Hepatocyte (in vitro differentiated cells): ENCODE measurements at regions not wholly inside any gene's neighbourhood (a gene's known extent, or its start where the extent isn't known, plus 50 kb on each side); places are given as distances from the start of the nearest gene placed in this dataset.

Experiments
- DNase-seq: peaks from one replicate; pipeline ENCODE4 v3.0.0-alpha.2; 2016; ENCODE audit warnings: low spot score
- H2AFZ ChIP-seq: fragments of 200-600 bp; sonication (generic); 2 replicates; pipeline ENCODE4 v1.6.0; 2016; ENCODE audit warnings: antibody characterized with exemption, mild to moderate bottlenecking
- H3K27ac ChIP-seq: fragments of 200-600 bp; sonication (generic); 2 replicates; pipeline ENCODE4 v1.5.1; 2016; ENCODE audit warnings: mild to moderate bottlenecking
- H3K27me3 ChIP-seq: fragments of 200-600 bp; sonication (generic); 2 replicates; pipeline ENCODE4 v1.6.1; 2016
- H3K36me3 ChIP-seq: fragments of 200-600 bp; sonication (generic); replicated peaks from 2 replicates; pipeline ENCODE4 v1.5.1; 2016; ENCODE audit warnings: low read depth; ENCODE audit not compliant: insufficient read depth
- H3K4me1 ChIP-seq: fragments of 200-600 bp; sonication (generic); 2 replicates; pipeline ENCODE4 v1.5.1; 2016; ENCODE audit warnings: mild to moderate bottlenecking, moderate library complexity; ENCODE audit not compliant: insufficient read depth
- H3K4me2 ChIP-seq: fragments of 200-600 bp; sonication (generic); 2 replicates; pipeline ENCODE4 v1.6.0; 2016
- H3K4me3 ChIP-seq: fragments of 200-600 bp; sonication (generic); 2 replicates; pipeline ENCODE4 v1.5.1; 2016; ENCODE audit warnings: mild to moderate bottlenecking
- H3K79me2 ChIP-seq: fragments of 200-600 bp; sonication (generic); 2 replicates; pipeline ENCODE4 v1.6.0; 2017; ENCODE audit warnings: mild to moderate bottlenecking
- H3K9me2 ChIP-seq: fragments of 200-600 bp; sonication (generic); replicated peaks from 2 replicates; pipeline ENCODE4 v1.6.0; 2017; ENCODE audit warnings: mild to moderate bottlenecking; ENCODE audit not compliant: insufficient read depth
- H3K9me3 ChIP-seq: fragments of 200-600 bp; sonication (generic); 2 replicates; pipeline ENCODE4 v1.5.1; 2016; ENCODE audit warnings: low read depth, mild to moderate bottlenecking
- H4K20me1 ChIP-seq: fragments of 200-600 bp; sonication (generic); 2 replicates; pipeline ENCODE4 v1.6.0; 2016; ENCODE audit warnings: mild to moderate bottlenecking; ENCODE audit not compliant: insufficient read depth, poor library complexity, severe bottlenecking
- EZH2 ChIP-seq: fragments of 200-600 bp; sonication (generic); IDR thresholded peaks from 2 replicates; pipeline ENCODE4 v1.6.1; 2016; ENCODE audit warnings: antibody characterized with exemption, mild to moderate bottlenecking, borderline replicate concordance
- EZH2phosphoT487 ChIP-seq: fragments of 200-600 bp; sonication (generic); IDR thresholded peaks from one replicate; pipeline ENCODE4 v1.6.1; 2018; ENCODE audit warnings: antibody characterized with exemption, mild to moderate bottlenecking, low read depth, moderate library complexity; ENCODE audit not compliant: unreplicated experiment, severe bottlenecking
- WGBS: methylation state at CpG from one replicate; pipeline ENCODE4 v1.1.6; 2016; ENCODE audit warnings: low lambda C conversion rate; ENCODE audit errors: missing lambda C conversion rate; 5-methylcytosine and 5-hydroxymethylcytosine counted together
- TF ChIP-seq, protein P1 (sequence below): fragments of 200-600 bp; sonication (generic); IDR thresholded peaks from 2 replicates; pipeline ENCODE4 v1.5.1; 2016; ENCODE audit warnings: antibody characterized with exemption, mild to moderate bottlenecking; ENCODE audit not compliant: poor library complexity

DNA sequence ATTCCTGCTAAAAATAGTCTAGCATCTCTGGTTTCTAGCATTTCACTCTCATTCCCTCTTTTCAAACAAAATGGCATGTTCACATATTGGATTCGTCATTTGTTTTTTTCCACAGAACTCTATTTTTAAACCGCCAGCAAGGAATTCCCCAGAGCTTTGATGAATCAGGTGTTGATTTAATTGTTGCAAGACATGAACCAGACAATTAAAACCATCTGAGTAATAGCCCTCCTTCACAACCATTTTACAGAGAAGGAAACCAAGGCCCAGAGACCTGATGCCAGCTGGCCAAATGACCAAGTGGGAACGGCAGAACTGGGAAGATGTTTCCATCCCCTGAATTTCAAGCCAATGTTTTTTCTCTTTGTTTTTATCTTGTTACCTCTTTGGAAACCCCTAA lies 167.0 kb downstream of the CAAP1 start:
- Histone ChIP-seq H3K4me1 (no peaks in the 10 kb centered on the region), H3K27me3 (peaks cover 5% of the 10 kb centered on the region), H3K4me3 (no peak overlapping the region), H3K79me2 (no peaks in the 10 kb centered on the region), H2AFZ (no peak overlapping the region), H3K36me3 (no peaks in the 10 kb centered on the region), H3K9me2 (no peaks in the 10 kb centered on the region), H3K4me2 (no peak overlapping the region), H3K27ac (no peak overlapping the region), H3K9me3 (no peaks in the 10 kb centered on the region), H4K20me1 (no peaks in the 10 kb centered on the region)
- DNase-seq = no peak
- TF ChIP-seq EZH2 = no peak
- TF ChIP-seq, protein P1, sequence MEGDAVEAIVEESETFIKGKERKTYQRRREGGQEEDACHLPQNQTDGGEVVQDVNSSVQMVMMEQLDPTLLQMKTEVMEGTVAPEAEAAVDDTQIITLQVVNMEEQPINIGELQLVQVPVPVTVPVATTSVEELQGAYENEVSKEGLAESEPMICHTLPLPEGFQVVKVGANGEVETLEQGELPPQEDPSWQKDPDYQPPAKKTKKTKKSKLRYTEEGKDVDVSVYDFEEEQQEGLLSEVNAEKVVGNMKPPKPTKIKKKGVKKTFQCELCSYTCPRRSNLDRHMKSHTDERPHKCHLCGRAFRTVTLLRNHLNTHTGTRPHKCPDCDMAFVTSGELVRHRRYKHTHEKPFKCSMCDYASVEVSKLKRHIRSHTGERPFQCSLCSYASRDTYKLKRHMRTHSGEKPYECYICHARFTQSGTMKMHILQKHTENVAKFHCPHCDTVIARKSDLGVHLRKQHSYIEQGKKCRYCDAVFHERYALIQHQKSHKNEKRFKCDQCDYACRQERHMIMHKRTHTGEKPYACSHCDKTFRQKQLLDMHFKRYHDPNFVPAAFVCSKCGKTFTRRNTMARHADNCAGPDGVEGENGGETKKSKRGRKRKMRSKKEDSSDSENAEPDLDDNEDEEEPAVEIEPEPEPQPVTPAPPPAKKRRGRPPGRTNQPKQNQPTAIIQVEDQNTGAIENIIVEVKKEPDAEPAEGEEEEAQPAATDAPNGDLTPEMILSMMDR = no peak
- no peak for TF ChIP-seq EZH2phosphoT487
- 68% methylated on average over 3 of the region's 3 CpGs for WGBS

DNA sequence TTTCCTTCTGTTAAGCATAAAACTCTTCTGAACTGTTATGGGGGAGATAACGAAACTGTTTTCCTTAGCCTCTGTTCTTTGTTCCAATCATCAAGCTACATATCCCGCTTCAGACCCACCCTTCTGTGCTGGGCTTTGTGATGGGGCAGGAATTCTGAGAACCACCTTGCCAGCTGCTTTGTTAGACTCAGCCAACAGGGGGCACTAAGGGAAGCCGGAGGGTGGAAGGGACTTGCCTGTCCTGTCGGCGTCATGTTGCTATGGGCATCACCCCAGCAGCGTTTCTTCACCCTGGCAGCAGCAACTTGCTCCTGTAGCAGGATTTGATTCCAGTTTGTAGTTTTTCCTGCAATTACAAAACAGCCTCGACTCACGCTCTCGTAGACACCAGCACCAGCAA lies 169.1 kb downstream of the CAAP1 start:
- Histone ChIP-seq H3K4me3 (no peak overlapping the region), H3K4me2 (peak overlapping the region; percentile 34), H3K9me2 (no peaks in the 10 kb centered on the region), H3K36me3 (no peaks in the 10 kb centered on the region), H4K20me1 (no peaks in the 10 kb centered on the region), H3K4me1 (no peaks in the 10 kb centered on the region), H2AFZ (no peak overlapping the region), H3K27me3 (peaks cover 5% of the 10 kb centered on the region), H3K27ac (no peak overlapping the region), H3K79me2 (no peaks in the 10 kb centered on the region), H3K9me3 (no peaks in the 10 kb centered on the region)
- peak; percentile 49 for DNase-seq
- 30% methylated on average over 9 of the region's 9 CpGs for WGBS
- TF ChIP-seq EZH2phosphoT487 = no peak
- TF ChIP-seq, protein P1 = peak; percentile 48

DNA sequence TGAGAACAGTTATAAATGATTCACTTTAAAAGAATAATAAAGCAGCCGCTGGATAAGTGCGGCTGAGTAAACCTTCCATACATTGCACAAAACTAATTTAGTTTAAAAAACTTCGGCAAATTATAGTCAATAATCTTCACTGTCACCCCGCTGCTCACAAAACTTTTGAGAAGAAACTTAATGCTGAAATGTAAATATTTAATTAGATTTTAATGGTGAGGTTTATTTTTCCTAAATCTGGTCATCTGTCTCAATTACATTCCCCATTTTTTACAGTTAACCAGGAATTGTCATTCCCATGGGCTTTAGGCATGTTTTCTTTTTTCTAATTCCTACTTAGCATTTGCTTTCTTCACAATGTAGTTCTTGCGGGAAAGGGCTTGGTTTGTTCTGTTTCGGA lies 169.8 kb downstream of the CAAP1 start:
- H3K9me2 ChIP-seq = no peaks in the 10 kb centered on the region
- no peaks in the 10 kb centered on the region for H3K36me3 ChIP-seq
- 53% methylated on average over 6 of the region's 6 CpGs for WGBS
- no peaks in the 10 kb centered on the region for H4K20me1 ChIP-seq
- no peaks in the 10 kb centered on the region for H3K79me2 ChIP-seq
- H3K4me3 ChIP-seq = no peak overlapping the region
- H3K4me2 ChIP-seq = peak overlapping the region; percentile 34
- TF ChIP-seq EZH2 (no peak), EZH2phosphoT487 (no peak)
- TF ChIP-seq, protein P1 = no peak
- H2AFZ ChIP-seq = no peak overlapping the region
- H3K9me3 ChIP-seq = no peaks in the 10 kb centered on the region
- no peak for DNase-seq
- no peaks in the 10 kb centered on the region for H3K4me1 ChIP-seq
- no peak overlapping the region for H3K27ac ChIP-seq
- peaks cover 5% of the 10 kb centered on the region for H3K27me3 ChIP-seq

DNA sequence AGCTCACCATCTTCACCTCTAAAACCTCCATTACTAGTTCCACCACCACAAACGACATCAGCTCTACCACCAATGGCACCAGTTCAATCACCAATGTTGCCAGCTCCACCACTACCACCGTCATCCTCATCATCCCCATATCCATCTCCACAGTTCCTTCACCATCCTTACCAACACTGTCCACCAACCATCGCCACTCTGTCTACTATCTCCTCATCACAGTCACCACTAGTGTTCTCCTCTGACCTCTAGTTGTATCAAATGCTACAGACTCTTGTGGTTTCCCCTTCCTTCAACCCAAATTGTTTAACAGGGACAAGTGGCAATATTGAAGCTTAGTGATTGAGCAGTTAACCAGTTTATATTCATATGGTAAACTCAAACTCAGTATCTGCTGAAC lies 182.6 kb downstream of the CAAP1 start:
- Histone ChIP-seq H3K9me3 (no peaks in the 10 kb centered on the region), H3K4me3 (no peak overlapping the region), H2AFZ (no peak overlapping the region), H3K4me2 (no peak overlapping the region), H3K36me3 (no peaks in the 10 kb centered on the region), H3K79me2 (no peaks in the 10 kb centered on the region), H4K20me1 (no peaks in the 10 kb centered on the region), H3K9me2 (no peaks in the 10 kb centered on the region), H3K4me1 (no peaks in the 10 kb centered on the region), H3K27me3 (no peaks in the 10 kb centered on the region), H3K27ac (no peak overlapping the region)
- no peak for TF ChIP-seq EZH2
- no peak for TF ChIP-seq EZH2phosphoT487
- TF ChIP-seq, protein P1 = no peak
- 79% methylated on average over 3 of the region's 3 CpGs for WGBS
- no peak for DNase-seq
